ENCODE measurements at regions not wholly inside any gene's neighbourhood (a gene's known extent, or its start where the extent isn't known, plus 50 kb on each side); places are given as distances from the start of the nearest gene placed in this dataset.

- H3K4me3 ChIP-seq (ENCODE audit: low read length) = no peak overlapping the region
- H3F3A ChIP-seq (ENCODE audit: insufficient read depth, low read length, poor library complexity, severe bottlenecking) = no peaks in the 10 kb centered on the region
- H3K9me2 ChIP-seq (ENCODE audit: insufficient read depth, low read length) = no peaks in the 10 kb centered on the region
- H3K9ac ChIP-seq (ENCODE audit: low read length) = no peak overlapping the region
- no peaks in the 10 kb centered on the region for H3K9me3 ChIP-seq (ENCODE audit: low read length)
- H3K4me2 ChIP-seq (ENCODE audit: low read length) = no peak overlapping the region
- H3K36me3 ChIP-seq (ENCODE audit: insufficient read depth, low read length) = no peaks in the 10 kb centered on the region
- no peaks in the 10 kb centered on the region for H3K27me3 ChIP-seq (ENCODE audit: insufficient read depth, low read depth, low read length)
- H4K20me1 ChIP-seq (ENCODE audit: insufficient read depth) = no peaks in the 10 kb centered on the region
- H3K27ac ChIP-seq (ENCODE audit: low read length) = no peak overlapping the region
- TF ChIP-seq SMC3 (conservative IDR thresholded peaks at IDR 0.05; ENCODE audit: poor library complexity) (no peak), TAF1 (IDR thresholded peaks at IDR 0.05; ENCODE audit: low read depth) (no peak), CTCF (IDR thresholded peaks at IDR 0.05; ENCODE audit: poor library complexity, severe bottlenecking) (no peak), POLR2AphosphoS5 (IDR thresholded peaks at IDR 0.05) (no peak), EZH2 (IDR thresholded peaks at IDR 0.05; ENCODE audit: borderline replicate concordance, insufficient read depth, low read length, poor library complexity, severe bottlenecking) (no peak), REST (IDR thresholded peaks at IDR 0.05; ENCODE audit: borderline replicate concordance) (no peak), RAD21 (conservative IDR thresholded peaks at IDR 0.05) (no peak), EP300 (conservative IDR thresholded peaks at IDR 0.05; ENCODE audit: poor library complexity, severe bottlenecking) (no peak), MXI1 (conservative IDR thresholded peaks at IDR 0.05; ENCODE audit: poor library complexity, severe bottlenecking) (no peak)
- H2AFZ ChIP-seq (ENCODE audit: low read depth, low read length) = no peak overlapping the region
- no peaks in the 10 kb centered on the region for H3K79me2 ChIP-seq (replicated peaks; ENCODE audit: insufficient read depth, low read length)
Measured at GRCh38 chr3:24944805-24945520, 450.3 kb upstream of the THRB start.

- Histone ChIP-seq H3K9ac (ENCODE audit: low read length) (no peak overlapping the region), H3F3A (ENCODE audit: insufficient read depth, low read length, poor library complexity, severe bottlenecking) (no peaks in the 10 kb centered on the region), H3K27ac (ENCODE audit: low read length) (no peak overlapping the region), H3K4me2 (ENCODE audit: low read length) (no peak overlapping the region), H3K79me2 (replicated peaks; ENCODE audit: insufficient read depth, low read length) (no peaks in the 10 kb centered on the region), H4K20me1 (ENCODE audit: insufficient read depth) (no peaks in the 10 kb centered on the region), H3K9me2 (ENCODE audit: insufficient read depth, low read length) (no peaks in the 10 kb centered on the region), H3K4me3 (ENCODE audit: low read length) (no peak overlapping the region), H3K27me3 (ENCODE audit: insufficient read depth, low read depth, low read length) (no peaks in the 10 kb centered on the region), H3K9me3 (ENCODE audit: low read length) (no peaks in the 10 kb centered on the region), H2AFZ (ENCODE audit: low read depth, low read length) (no peak overlapping the region), H3K36me3 (ENCODE audit: insufficient read depth, low read length) (no peaks in the 10 kb centered on the region)
- TF ChIP-seq REST (IDR thresholded peaks at IDR 0.05; ENCODE audit: borderline replicate concordance) = no peak
- no peak for TF ChIP-seq RAD21 (conservative IDR thresholded peaks at IDR 0.05)
- TF ChIP-seq EP300 (conservative IDR thresholded peaks at IDR 0.05; ENCODE audit: poor library complexity, severe bottlenecking) = no peak
- TF ChIP-seq POLR2AphosphoS5 (IDR thresholded peaks at IDR 0.05) = no peak
Measured at GRCh38 chr3:24945563-24945962, 450.9 kb upstream of the THRB start.
